22Rv1 (cell line): ENCODE measurements at regions not wholly inside any gene's neighbourhood (a gene's known extent, or its start where the extent isn't known, plus 50 kb on each side); places are given as distances from the start of the nearest gene placed in this dataset.

ENCODE experiments used
- CTCF ChIP-seq: fragments of 450-650 bp; IDR thresholded peaks from 2 replicates; pipeline ENCODE4 v1.5.1; 2017; ENCODE audit warnings: mild to moderate bottlenecking
- ZFX ChIP-seq: fragments of 450-650 bp; IDR thresholded peaks from 2 replicates; pipeline ENCODE4 v1.6.1; 2017; ENCODE audit warnings: antibody characterized with exemption, borderline replicate concordance

GRCh38 chr4:119738901-119739300, 110.3 kb upstream of the PDE5A start:
- no peak for TF ChIP-seq CTCF
- TF ChIP-seq ZFX: no peak
